A549 (cell line): ENCODE measurements at regions not wholly inside any gene's neighbourhood (a gene's known extent, or its start where the extent isn't known, plus 50 kb on each side); places are given as distances from the start of the nearest gene placed in this dataset.

Experiments used
- BHLHE40 ChIP-seq: IDR thresholded peaks from 2 replicates; pipeline ENCODE4 v1.6.1; 2012; ENCODE audit warnings: low read depth, low read length, inconsistent platforms
- EP300 ChIP-seq, 2 experiments: fragments of >200 bp; sonication (Bioruptor Twin); formaldehyde crosslinking; IDR thresholded peaks; 2 replicates in 1 of 2; 3 replicates in 1 of 2; pipeline ENCODE4 v1.6.1; 2016 to 2017
- MAZ ChIP-seq: fragments of 150-350 bp; IDR thresholded peaks from 2 replicates; pipeline ENCODE4 v1.6.1; 2014; ENCODE audit warnings: antibody characterized with exemption, low read depth, low read length, borderline replicate concordance
- MYC ChIP-seq: IDR thresholded peaks from 2 replicates; pipeline ENCODE4 v1.6.1; 2012; ENCODE audit warnings: mild to moderate bottlenecking, inconsistent platforms, low read length, improper control_type of control experiment, borderline replicate concordance
- POLR2A ChIP-seq: IDR thresholded peaks from 2 replicates; pipeline ENCODE4 v1.6.1; 2012; ENCODE audit warnings: mild to moderate bottlenecking, low read length
- ZSCAN20 ChIP-seq: fragments of 250-450 bp; sonication (Bioruptor Pico); IDR thresholded peaks from 2 replicates; pipeline ENCODE4 v1.8.0; 2022; ENCODE audit warnings: mild to moderate bottlenecking, moderate library complexity
- TF ChIP-seq, protein P1 (sequence below): fragments of >200 bp; sonication (Bioruptor Twin); formaldehyde crosslinking; IDR thresholded peaks from 3 replicates; pipeline ENCODE4 v1.5.1; 2016
- TF ChIP-seq, protein P2 (sequence below): IDR thresholded peaks from 2 replicates; pipeline ENCODE4 v1.6.1; 2012

DNA sequence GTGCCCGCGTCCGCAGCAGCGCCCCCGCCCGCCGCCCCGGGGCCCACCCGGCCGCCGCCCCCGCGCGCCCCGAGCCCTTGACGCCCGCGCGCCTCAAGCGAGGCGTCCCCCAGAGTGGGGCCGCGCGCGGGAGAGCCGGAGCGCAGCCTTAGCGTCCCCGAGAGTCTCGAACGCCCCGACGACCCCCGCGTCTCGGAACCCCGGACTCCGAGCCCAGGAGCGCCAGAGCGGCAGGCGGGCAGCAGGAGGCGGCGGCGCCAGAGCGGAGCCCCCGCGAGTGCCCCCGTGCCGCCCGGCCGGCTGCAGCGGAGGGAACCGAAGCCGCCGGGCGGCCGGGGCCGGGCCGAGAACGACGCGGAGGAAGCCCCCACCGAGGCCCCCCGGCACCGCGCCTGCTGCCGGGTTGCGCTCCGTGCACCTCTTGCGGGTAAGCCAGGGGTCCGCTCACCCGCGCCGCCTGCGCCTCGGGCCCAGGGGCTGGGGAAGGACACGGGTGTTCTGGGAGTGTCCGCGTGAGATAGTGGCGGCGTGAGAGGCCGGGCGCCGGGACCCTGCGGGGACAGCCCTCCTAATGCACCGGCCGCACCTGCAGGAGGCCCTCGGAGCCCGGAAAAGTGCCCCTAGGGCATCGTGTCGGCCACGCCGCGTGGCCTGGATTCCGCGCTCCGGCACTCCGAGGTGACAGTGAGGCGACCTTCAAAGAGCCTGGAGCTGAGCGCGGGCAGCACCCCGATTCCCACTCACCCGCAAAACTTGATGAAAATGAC is 52.0 kb upstream of the ULK4 start:
- TF ChIP-seq EP300 (IDR thresholded peaks at IDR 0.05) = no peak
- TF ChIP-seq, protein P1, sequence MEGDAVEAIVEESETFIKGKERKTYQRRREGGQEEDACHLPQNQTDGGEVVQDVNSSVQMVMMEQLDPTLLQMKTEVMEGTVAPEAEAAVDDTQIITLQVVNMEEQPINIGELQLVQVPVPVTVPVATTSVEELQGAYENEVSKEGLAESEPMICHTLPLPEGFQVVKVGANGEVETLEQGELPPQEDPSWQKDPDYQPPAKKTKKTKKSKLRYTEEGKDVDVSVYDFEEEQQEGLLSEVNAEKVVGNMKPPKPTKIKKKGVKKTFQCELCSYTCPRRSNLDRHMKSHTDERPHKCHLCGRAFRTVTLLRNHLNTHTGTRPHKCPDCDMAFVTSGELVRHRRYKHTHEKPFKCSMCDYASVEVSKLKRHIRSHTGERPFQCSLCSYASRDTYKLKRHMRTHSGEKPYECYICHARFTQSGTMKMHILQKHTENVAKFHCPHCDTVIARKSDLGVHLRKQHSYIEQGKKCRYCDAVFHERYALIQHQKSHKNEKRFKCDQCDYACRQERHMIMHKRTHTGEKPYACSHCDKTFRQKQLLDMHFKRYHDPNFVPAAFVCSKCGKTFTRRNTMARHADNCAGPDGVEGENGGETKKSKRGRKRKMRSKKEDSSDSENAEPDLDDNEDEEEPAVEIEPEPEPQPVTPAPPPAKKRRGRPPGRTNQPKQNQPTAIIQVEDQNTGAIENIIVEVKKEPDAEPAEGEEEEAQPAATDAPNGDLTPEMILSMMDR = no peak; the same call in 1 of the 3 replicates
- no peak for TF ChIP-seq MYC
- TF ChIP-seq MAZ = no peak
- no peak for TF ChIP-seq BHLHE40
- no peak for TF ChIP-seq POLR2A
- TF ChIP-seq, protein P2, sequence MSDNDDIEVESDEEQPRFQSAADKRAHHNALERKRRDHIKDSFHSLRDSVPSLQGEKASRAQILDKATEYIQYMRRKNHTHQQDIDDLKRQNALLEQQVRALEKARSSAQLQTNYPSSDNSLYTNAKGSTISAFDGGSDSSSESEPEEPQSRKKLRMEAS = peak; percentile 73
- no peak for TF ChIP-seq ZSCAN20 (CRISPR knock-in tag)
